ENCODE measurements at regions not wholly inside any gene's neighbourhood (a gene's known extent, or its start where the extent isn't known, plus 50 kb on each side); places are given as distances from the start of the nearest gene placed in this dataset.
"Not testable (repeated sequence)": the region's sequence is repeated elsewhere in the genome, so short reads cannot be mapped to it uniquely, and the experiment has no call there.

GRCh38 chr3:159859836-159860235, 128.8 kb upstream of the IL12A start:
- no peak for DNase-seq

GRCh38 chr3:159860269-159861116, 128.1 kb upstream of the IL12A start:
- no peak for DNase-seq

- DNase-seq: no peak
These were observed 127.2 kb upstream of the IL12A start for GRCh38 chr3:159861369-159861987.

DNA sequence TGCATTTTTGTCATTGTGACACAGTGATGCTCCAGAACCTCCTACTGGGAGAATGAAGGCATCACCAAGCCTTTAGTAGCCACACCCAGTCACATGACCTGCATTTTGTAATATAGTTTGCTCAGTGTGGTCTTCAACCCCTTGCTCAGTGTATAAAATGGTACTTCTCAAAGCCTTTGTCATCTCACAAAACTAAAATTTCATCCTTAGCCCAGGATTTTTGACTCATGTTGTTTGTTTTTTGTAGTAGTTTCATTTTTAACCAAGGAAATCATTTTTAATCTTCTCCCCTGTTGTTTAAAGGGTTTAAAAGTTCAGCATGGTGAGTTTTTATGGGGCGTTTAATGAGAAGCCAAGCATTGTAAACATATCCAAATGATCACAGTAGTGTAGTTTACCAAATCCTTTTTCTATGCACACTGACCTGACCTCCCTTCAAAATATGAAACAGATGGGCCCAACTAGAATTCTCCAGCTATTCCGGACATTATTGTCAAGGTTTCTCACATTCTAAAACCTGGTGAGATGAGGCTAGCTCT, 123.5 kb upstream of the IL12A start:
- no peak for DNase-seq

GRCh38 chr3:159866201-159866746, 122.4 kb upstream of the IL12A start:
- DNase-seq: no peak

DNA sequence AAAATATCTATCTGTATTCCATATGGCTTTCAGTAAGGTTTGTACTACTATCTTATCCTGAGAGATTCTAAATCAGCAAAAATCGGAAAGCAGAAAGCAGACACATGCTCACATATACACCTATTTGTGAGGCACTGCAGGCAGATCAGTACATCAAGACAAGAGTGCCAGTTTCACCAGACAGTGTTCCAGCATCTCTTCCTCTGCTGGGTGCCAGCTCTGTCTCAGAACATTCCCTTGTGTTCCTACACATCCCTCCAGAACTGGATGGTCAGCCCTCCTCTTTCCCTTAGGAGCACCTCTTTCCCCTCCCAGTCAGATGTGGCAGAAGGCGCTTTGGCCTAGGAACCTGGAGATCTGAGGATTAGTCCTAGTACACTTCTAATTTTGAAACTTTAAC, 121.3 kb upstream of the IL12A start:
- DNase-seq: no peak

DNA sequence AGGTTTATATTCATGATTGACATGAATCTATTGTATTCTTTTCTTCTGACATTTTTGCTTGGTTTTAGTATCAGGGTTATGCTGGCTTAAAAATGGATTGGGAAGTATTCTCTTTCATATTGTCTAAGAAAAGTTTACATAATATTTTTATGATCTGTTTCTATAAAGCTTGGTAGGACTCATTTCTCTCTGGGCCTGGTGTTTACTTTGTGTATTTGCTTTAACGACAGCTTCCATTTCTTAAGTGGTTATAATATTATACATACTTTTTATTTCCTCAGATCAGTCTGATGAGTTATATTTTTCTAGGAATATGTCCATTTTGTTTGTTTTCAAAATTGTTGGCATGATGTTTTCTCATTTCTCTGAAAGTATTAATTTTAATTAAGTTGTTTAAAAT, 117.9 kb upstream of the IL12A start:
- DNase-seq: no peak

DNA sequence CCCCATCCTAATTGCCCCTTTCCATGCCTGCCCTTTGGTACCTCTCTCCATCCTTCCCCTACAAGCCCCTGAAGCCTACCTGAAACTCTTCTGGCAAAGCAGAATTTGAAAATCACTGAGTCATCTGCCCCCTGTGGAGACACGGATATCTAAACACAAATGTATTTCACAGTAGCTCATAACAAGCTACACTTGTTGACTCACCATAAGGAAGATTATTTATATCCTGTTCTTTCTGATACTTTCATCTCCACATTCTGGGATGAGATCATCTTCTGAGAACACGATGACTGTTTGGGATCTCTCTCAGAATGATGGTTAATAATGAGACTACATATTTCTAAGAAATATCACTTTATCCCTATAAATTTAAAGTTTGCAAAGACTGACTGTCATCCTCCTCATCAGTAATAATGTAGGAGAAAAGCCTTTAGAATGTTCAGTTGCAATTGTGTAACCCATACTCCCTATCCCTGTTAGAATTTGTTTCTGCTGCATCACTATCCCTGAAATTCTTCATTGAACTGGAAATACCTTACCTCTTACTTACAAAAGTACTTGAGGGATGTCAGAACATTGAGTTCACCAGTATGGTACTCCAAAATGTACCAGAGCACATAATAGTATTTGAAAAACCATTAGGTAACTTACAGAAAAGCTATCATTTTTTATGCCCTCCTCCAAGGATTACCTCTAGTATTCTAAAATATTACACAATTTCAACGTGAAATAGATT, 116.1 kb upstream of the IL12A start:
- no peak for DNase-seq

GRCh38 chr3:159875116-159875515, 113.5 kb upstream of the IL12A start:
- DNase-seq: no peak

GRCh38 chr3:159877924-159878323, 110.7 kb upstream of the IL12A start:
- DNase-seq: no peak

DNA sequence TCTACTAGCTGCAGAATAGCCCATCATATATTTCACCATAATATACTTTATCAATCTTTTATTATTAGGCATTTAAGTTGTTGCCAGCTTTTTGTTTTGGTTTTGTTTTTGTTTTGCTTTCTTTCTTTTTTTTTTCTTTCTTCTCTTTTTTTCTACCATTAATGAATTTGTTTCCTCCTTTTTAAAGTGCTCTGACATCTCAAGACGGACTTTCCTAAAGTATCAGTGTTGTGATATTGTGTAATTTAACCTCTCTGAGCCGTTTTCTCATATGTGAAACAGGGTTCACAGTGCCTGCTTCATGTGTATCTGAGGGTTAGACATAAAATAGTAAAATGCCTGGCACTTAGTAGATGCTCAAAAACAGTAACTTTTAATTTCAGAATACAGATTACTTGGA, 109.5 kb upstream of the IL12A start:
- DNase-seq: no peak

- DNase-seq: no peak
These were observed 109.0 kb upstream of the IL12A start for GRCh38 chr3:159879598-159879997.

- DNase-seq: no peak
These were observed 107.4 kb upstream of the IL12A start for GRCh38 chr3:159881208-159881607.

DNA sequence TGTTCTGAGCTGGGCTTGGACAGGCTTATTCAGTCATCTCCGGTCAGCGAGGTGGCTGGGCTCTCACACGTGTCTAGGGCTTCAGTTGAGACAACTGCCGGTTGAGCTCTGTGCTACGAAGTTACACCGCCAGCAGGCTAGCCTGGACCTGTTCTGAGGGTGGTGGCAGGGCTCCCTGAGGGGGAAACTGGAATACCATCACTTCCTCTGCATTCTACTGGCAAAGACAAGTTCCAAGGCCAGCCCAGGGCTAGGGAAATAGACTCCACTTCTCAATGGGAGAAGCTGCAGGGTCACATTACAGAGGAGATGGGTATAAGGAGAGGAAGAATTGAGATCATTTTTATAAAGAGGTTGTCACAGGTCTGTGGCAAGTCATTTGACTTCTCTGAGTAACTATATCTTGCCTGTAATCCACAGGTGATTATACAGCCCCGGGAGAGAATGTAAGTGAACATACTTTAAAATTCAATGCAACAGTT, 106.8 kb upstream of the IL12A start:
- no peak for DNase-seq

DNA sequence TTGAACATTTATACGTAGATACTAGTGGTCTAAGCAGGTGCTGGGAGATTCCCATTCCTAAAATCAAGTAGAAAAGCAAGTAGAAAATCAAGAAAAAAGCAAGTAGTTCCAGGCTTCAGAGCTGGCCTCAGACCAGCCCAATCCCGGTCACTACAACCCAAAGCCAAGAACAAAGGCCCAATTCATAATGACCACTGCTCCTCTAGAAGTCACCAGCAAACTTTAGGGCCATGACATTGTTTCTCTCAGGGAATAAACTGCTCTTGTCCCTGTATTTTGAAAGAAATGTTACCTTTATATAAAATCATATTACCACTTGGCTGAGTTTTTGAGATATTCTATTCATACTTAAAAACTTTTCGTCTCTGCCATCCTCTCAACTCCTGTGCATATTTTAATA, 106.3 kb upstream of the IL12A start:
- no peak for DNase-seq

GRCh38 chr3:159882790-159883779, 105.5 kb upstream of the IL12A start:
- DNase-seq: no peak

GRCh38 chr3:159884661-159885402, 103.8 kb upstream of the IL12A start:
- no peak for DNase-seq

GRCh38 chr3:159886050-159886449, 102.6 kb upstream of the IL12A start:
- DNase-seq: no peak

DNA sequence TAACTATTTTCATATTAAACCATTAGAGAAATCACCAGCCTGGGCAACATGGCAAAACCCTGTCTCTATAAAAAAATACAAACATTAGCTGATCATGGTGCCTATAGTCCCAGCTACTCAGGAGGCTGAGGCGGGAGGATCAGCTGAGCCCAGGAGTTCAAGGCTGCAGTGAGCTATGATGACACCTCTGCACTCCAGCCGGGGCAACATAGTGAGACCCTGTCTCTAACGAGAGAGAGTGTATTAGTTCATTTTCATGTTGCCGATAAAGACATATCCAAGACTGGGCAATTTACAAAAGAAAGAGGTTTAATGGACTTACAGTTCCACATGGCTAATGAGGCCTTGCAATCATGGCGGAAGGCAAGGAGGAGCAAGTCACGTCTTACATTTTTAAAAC, 102.1 kb upstream of the IL12A start:
- DNase-seq: not testable (repeated sequence)

DNA sequence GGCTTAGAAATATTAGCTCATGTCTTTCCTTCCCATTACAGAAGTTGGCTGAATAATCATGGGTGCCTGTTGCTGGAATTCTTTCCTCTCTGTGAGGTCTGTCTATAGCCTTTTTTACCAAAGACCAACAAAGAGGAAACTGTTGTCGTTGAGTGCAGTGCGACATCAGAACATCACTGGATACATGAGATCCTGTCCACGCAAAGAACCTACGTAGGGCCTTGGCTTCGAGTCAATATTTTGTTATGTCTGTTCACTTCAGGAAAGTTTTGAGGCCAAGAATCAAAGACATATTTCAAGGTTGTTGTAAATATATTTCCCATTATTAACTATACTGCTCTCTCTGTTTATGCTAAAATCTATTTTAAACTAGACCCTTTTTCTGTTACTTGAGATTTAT, 101.5 kb upstream of the IL12A start:
- no peak for DNase-seq

DNA sequence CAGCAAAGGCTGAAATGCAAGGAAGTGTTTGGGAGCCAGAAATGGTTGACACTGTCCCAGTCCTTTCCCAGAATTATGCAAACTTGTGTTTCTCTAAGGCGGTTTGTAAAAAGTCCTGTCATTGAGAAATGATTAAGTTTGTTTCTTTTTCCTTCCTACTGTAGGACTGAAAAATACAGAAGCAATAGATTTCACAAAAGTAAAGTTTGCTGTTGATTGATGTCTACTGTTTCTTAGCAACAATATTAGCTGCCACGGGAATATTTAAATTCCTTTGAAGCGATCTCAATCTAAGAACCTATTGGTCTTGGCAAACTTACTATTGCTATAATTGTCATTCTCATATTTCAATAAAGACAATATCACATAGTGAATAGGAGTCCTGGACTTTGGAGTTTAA, 100.7 kb upstream of the IL12A start:
- DNase-seq: no peak

Measured in activated CD8-positive, alpha-beta memory T cell treated with anti-CD3 and anti-CD28 coated beads, Interleukin-2, amount 50 U/mL, for 48 hours (primary cell).